ENCODE measurements at regions not wholly inside any gene's neighbourhood (a gene's known extent, or its start where the extent isn't known, plus 50 kb on each side); places are given as distances from the start of the nearest gene placed in this dataset.

GRCh38 chr15:29890336-29891095 is 68.2 kb upstream of the TJP1 start:
- TF ChIP-seq, protein P1, sequence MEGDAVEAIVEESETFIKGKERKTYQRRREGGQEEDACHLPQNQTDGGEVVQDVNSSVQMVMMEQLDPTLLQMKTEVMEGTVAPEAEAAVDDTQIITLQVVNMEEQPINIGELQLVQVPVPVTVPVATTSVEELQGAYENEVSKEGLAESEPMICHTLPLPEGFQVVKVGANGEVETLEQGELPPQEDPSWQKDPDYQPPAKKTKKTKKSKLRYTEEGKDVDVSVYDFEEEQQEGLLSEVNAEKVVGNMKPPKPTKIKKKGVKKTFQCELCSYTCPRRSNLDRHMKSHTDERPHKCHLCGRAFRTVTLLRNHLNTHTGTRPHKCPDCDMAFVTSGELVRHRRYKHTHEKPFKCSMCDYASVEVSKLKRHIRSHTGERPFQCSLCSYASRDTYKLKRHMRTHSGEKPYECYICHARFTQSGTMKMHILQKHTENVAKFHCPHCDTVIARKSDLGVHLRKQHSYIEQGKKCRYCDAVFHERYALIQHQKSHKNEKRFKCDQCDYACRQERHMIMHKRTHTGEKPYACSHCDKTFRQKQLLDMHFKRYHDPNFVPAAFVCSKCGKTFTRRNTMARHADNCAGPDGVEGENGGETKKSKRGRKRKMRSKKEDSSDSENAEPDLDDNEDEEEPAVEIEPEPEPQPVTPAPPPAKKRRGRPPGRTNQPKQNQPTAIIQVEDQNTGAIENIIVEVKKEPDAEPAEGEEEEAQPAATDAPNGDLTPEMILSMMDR (IDR thresholded peaks at IDR 0.05; ENCODE audit: low read depth, low read length) = no peak
- no peak overlapping the region for H3K4me3 ChIP-seq (ENCODE audit: low read depth, low read length)

DNA sequence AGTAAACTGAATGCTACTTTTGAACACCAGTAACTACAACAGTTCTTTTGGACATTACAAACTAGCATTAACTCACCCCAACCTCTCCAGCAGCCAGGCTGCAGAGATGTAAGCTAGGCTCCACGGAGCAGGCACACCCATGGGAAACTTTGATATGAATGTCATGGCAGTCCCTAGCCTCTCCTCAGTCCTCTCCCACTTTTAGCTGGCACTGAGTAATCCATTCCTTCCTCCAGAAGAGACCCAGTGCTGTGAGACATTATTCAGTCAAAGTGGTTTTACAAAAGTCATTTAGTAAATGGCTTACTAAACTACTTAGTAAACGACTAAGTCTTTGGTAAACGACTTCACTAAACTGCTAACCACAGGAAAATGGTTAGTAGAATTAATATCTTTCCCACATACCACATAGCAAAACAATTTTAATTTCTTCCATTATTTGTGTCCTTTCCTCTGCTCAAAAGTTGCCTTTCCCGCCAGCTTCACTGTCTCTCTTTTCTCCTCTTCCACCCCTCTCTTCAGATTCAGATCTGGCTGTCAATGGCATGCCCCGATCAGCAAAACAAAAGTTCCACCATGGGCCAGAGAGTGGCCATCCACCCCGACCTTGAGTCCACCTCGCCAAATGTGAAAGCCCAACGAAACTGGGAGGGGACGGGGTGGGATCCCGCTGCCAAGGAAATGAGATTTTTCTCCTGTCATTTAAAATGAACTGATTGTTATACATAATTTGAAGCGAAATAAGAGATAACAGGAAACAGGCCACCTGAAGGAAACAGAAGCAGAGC is 67.5 kb upstream of the TJP1 start:
- TF ChIP-seq, protein P1 (IDR thresholded peaks at IDR 0.05; ENCODE audit: low read depth, low read length) = no peak

GRCh38 chr15:29888646-29889045 is 66.4 kb upstream of the TJP1 start:
- TF ChIP-seq, protein P1 (IDR thresholded peaks at IDR 0.05; ENCODE audit: low read depth, low read length) = no peak

More for the DNA sequence above, 67.5 kb upstream of the TJP1 start:
- H3K4me3 ChIP-seq (ENCODE audit: low read depth, low read length) = no peak overlapping the region

DNA sequence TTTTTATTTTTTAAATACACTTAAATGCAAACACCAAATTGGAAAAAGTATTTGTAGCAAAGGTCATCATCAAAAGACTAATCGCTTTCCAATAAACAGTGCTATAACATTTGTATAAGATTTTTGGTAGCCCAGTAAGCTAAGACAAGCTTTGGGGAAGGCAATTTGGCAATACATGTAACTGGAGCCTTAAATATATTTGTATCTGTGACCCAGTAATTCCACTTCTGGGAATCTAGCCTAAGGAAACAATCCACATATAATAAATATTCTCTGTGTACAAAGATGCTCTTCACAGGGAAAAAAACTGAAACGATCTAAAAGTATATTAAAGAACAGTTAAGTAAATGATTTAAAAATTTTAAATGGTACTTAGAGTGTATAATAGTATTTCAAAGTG is 65.5 kb upstream of the TJP1 start:
- TF ChIP-seq, protein P1 (IDR thresholded peaks at IDR 0.05; ENCODE audit: low read depth, low read length) = no peak
- no peak overlapping the region for H3K4me3 ChIP-seq (ENCODE audit: low read depth, low read length)

More at GRCh38 chr15:29888646-29889045, 66.4 kb upstream of the TJP1 start:
- H3K4me3 ChIP-seq (ENCODE audit: low read depth, low read length) = no peak overlapping the region

DNA sequence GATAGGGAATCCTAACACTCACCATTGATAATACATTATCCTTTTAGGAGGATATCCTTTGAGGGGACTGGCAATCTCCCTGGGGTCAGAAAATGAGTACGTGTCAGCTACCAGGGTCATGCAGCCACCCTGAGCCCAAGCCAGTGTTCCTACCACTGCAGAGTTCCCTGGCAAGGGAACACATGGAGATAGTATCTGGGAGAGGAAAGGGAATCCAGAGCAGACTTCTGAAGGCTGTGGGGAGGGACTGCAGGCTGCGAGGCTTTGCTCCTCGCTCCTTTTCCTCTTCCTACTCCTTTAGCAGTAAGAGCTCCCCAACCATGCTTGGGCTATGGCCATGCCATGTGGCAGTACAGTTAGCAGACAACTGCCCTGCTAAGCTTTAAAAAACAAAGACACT is 62.9 kb upstream of the TJP1 start:
- H3K4me3 ChIP-seq (ENCODE audit: low read depth, low read length) = no peak overlapping the region
- TF ChIP-seq, protein P1 (IDR thresholded peaks at IDR 0.05; ENCODE audit: low read depth, low read length) = no peak

DNA sequence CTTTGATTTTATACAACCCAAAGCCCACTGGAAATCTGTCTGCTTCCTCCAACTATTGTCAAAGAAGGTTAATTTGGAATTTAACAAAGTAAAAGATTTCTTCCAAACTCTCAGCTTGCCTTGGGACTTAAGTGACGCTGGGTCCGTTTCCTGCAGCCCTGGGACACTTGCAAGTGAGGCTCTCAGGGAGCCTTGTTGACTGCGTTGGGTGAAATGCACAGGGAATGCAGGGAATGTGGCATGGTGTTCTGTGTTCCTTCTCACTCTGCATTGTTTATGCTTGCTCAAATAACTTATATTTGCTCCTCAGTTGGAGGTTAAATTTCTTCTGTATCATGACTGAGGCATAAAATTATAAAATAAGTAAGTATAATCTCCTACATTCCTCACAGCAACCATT is 60.9 kb upstream of the TJP1 start:
- TF ChIP-seq, protein P1 (IDR thresholded peaks at IDR 0.05; ENCODE audit: low read depth, low read length) = no peak

DNA sequence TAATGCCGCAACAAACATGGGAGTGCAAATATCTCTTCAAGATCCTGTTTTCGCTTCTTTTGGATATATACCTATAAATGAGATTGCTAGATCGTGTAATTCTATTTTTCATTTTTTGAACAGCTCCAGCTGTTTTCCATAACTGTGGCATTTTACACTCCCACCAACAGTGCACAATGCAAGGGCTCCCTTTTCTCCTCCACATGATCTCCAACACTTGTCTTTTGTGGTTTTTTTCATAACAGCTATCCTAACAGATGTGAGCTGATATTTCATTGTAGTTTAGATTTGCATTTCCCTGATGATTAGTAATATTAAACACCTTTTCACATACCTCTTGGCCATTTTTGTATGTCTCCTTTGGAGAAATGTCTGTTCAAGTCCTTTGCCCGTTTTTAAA is 58.6 kb upstream of the TJP1 start:
- H3K4me3 ChIP-seq (ENCODE audit: low read depth, low read length) = no peak overlapping the region
- TF ChIP-seq, protein P1 (IDR thresholded peaks at IDR 0.05; ENCODE audit: low read depth, low read length) = no peak

More for the DNA sequence above, 60.9 kb upstream of the TJP1 start:
- no peak overlapping the region for H3K4me3 ChIP-seq (ENCODE audit: low read depth, low read length)
